ENCODE measurements at regions not wholly inside any gene's neighbourhood (a gene's known extent, or its start where the extent isn't known, plus 50 kb on each side); places are given as distances from the start of the nearest gene placed in this dataset.

GRCh38 chr9:81393985-81394811 is 295.1 kb downstream of the TLE1 start:
- TF ChIP-seq CTCF (conservative IDR thresholded peaks at IDR 0.05) (no peak), ZFX (IDR thresholded peaks at IDR 0.05) (no peak)

All from C4-2B (cell line).